ENCODE measurements at regions not wholly inside any gene's neighbourhood (a gene's known extent, or its start where the extent isn't known, plus 50 kb on each side); places are given as distances from the start of the nearest gene placed in this dataset.

GRCh38 chr6:87832025-87832825, 130.2 kb upstream of the AKIRIN2 start:
- ChIA-PET POLR2A (no interaction called here), CTCF (ENCODE audit: low intra/inter-chr PET ratio, low total read pairs) (no interaction called here)
- H3K4me1 ChIP-seq (ENCODE audit: insufficient read depth, low read length) = peaks cover 14% of the 10 kb centered on the region
- no peak for DNase-seq (ENCODE audit: low spot score)
- no peak overlapping the region for H3K27ac ChIP-seq (ENCODE audit: extremely low read length, insufficient read depth, low read length)
- no peak overlapping the region for H3K4me2 ChIP-seq (ENCODE audit: low read depth, low read length)
- no peak for ATAC-seq
- H3K4me3 ChIP-seq (replicated peaks in 1 of 3; ENCODE audit: insufficient read depth in 1 of 3, low read depth in 2 of 3, low read length in 3 of 3) = no peak overlapping the region
- H3K79me2 ChIP-seq (ENCODE audit: insufficient read depth, low read length) = no peaks in the 10 kb centered on the region
- no peaks in the 10 kb centered on the region for H4K20me1 ChIP-seq (ENCODE audit: insufficient read depth, low read length)
- intact Hi-C loops (cut with micrococcal nuclease; ENCODE audit: unreplicated experiment) (no loop called here), in situ Hi-C loops (cut with HindIII; ENCODE audit: extremely low pct_ligation_motif_present, low pct_unique_long_range_greater_than_20kb) (no loop called here)
- FAIRE-seq = peak; percentile 4
- BruUV-seq (replicated peaks) = no TSS peak
- no peaks in the 10 kb centered on the region for H3K27me3 ChIP-seq (ENCODE audit: control insufficient read depth in 1 of 2, insufficient read depth in 2 of 2, low read length in 2 of 2)
- H3K9me3 ChIP-seq (ENCODE audit: low read length) = no peaks in the 10 kb centered on the region
- H3K9ac ChIP-seq (ENCODE audit: insufficient read depth, low read depth, low read length) = no peak overlapping the region
- H2AFZ ChIP-seq (ENCODE audit: low read length) = no peak overlapping the region
- no peaks in the 10 kb centered on the region for H3K36me3 ChIP-seq (replicated peaks in 1 of 2; ENCODE audit: control insufficient read depth in 1 of 2, insufficient read depth in 2 of 2, low read length in 2 of 2)
- WGBS (ENCODE audit: low lambda C conversion rate) = 81% methylated on average over 6 of the region's 6 CpGs
- TF ChIP-seq CTCF (CRISPR knock-in tag; IDR thresholded peaks at IDR 0.05) = 0 out of 2 replicates have a peak, but pooled peaks have one; percentile 4
- TF ChIP-seq STAG1 (CRISPR knock-in tag; IDR thresholded peaks at IDR 0.05) = peak; percentile 16; the same call in 1 of the 2 replicates
- no peak for TF ChIP-seq DDIT3 (CRISPR knock-in tag; IDR thresholded peaks at IDR 0.05)

- no peaks in the 10 kb centered on the region for H3K27me3 ChIP-seq (ENCODE audit: control insufficient read depth in 1 of 2, insufficient read depth in 2 of 2, low read length in 2 of 2)
- H3K4me1 ChIP-seq (ENCODE audit: insufficient read depth, low read length) = peaks cover 27% of the 10 kb centered on the region
- POLR2A ChIA-PET = no interaction called here
- BruUV-seq (replicated peaks) = no TSS peak
- no peak for FAIRE-seq
- CTCF ChIA-PET (ENCODE audit: low intra/inter-chr PET ratio, low total read pairs) = no interaction called here
- WGBS (ENCODE audit: low lambda C conversion rate) = 98% methylated on average over 4 of the region's 4 CpGs
- no peaks in the 10 kb centered on the region for H3K36me3 ChIP-seq (replicated peaks in 1 of 2; ENCODE audit: control insufficient read depth in 1 of 2, insufficient read depth in 2 of 2, low read length in 2 of 2)
- TF ChIP-seq ZNF678 (CRISPR knock-in tag; IDR thresholded peaks at IDR 0.05) (no peak), PBX3 (CRISPR knock-in tag; IDR thresholded peaks at IDR 0.05; ENCODE audit: borderline replicate concordance) (no peak), MATR3 (CRISPR knock-in tag; IDR thresholded peaks at IDR 0.05) (no peak), SIN3A (IDR thresholded peaks at IDR 0.05; ENCODE audit: borderline replicate concordance, low read depth, low read length) (no peak), CBFB (CRISPR knock-in tag; IDR thresholded peaks at IDR 0.05) (no peak), HIVEP1 (CRISPR knock-in tag; IDR thresholded peaks at IDR 0.05) (no peak)
- H2AFZ ChIP-seq (ENCODE audit: low read length) = no peak overlapping the region
- no peaks in the 10 kb centered on the region for H3K9me3 ChIP-seq (ENCODE audit: low read length)
- no peaks in the 10 kb centered on the region for H4K20me1 ChIP-seq (ENCODE audit: insufficient read depth, low read length)
- no peak overlapping the region for H3K9ac ChIP-seq (ENCODE audit: insufficient read depth, low read depth, low read length)
- DNase-seq (ENCODE audit: low spot score) = no peak
- in situ Hi-C loops (cut with HindIII; ENCODE audit: extremely low pct_ligation_motif_present, low pct_unique_long_range_greater_than_20kb) (no loop called here), intact Hi-C loops (cut with micrococcal nuclease; ENCODE audit: unreplicated experiment) (no loop called here)
- H3K4me2 ChIP-seq (ENCODE audit: low read depth, low read length) = no peak overlapping the region
- H3K79me2 ChIP-seq (ENCODE audit: insufficient read depth, low read length) = no peaks in the 10 kb centered on the region
- no peak overlapping the region for H3K27ac ChIP-seq (ENCODE audit: extremely low read length, insufficient read depth, low read length)
- ATAC-seq = no peak
- no peak overlapping the region for H3K4me3 ChIP-seq (replicated peaks in 1 of 3; ENCODE audit: insufficient read depth in 1 of 3, low read depth in 2 of 3, low read length in 3 of 3)
Observed at GRCh38 chr6:87830907-87831306, 128.9 kb upstream of the AKIRIN2 start.
